HepG2 (cell line): ENCODE measurements at regions not wholly inside any gene's neighbourhood (a gene's known extent, or its start where the extent isn't known, plus 50 kb on each side); places are given as distances from the start of the nearest gene placed in this dataset.
A peak's percentile ranks its signal among the peaks of the same experiment; 100 is the strongest.

ENCODE experiments used
- ATAC-seq: fragments of 200-7000 bp; cut with Tn5 transposase; 3 replicates; pipeline ENCODE4 v1.9.1; 2020; ENCODE audit warnings: mild to moderate bottlenecking, moderate library complexity
- BruUV-seq: library from RNA; stranded (reverse); fragments of 400-500 nt; replicated peaks from 2 replicates; lab custom pipeline; 2021; lab: Mats Ljungman, UMichigan
- CTCF ChIA-PET: fragments of 300-600 bp; formaldehyde crosslinking; extraction: SDS; loops from one replicate; lab custom pipeline; 2021; ENCODE audit warnings: low total read pairs, inconsistent platforms, low intra/inter-chr PET ratio; lab: Yijun Ruan, JAX
- POLR2A ChIA-PET: fragments of 350-600 bp; sonication (Branson Sonifier 250); formaldehyde crosslinking; loops from one replicate; lab custom pipeline; 2020; ENCODE audit warnings: antibody characterized with exemption, inconsistent platforms; lab: Yijun Ruan, JAX
- DNase-seq: peaks from one replicate; pipeline ENCODE4 v3.0.0-alpha.2; 2015; ENCODE audit warnings: low spot score
- FAIRE-seq: peaks from 3 replicates; lab custom pipeline; 2011; peaks lifted over from hg19 to GRCh38; lab: Jason Lieb, UNC
- H2AFZ ChIP-seq: one replicate; pipeline ENCODE4 v1.6.1; 2011; ENCODE audit warnings: low read length, inconsistent platforms
- H3K27ac ChIP-seq: fragments of 300-600 bp; 3 replicates; pipeline ENCODE4 v1.8.0; 2011; ENCODE audit warnings: mixed run types, mild to moderate bottlenecking, mixed read lengths, low read length, inconsistent platforms; ENCODE audit not compliant: insufficient read depth; ENCODE audit errors: extremely low read length
- H3K27me3 ChIP-seq, 2 experiments: fragments of 200-600 bp in 1 of 2; 2 replicates in 1 of 2; 3 replicates in 1 of 2; pipeline versions ENCODE4 v1.6.0 to v1.8.0; 2011; ENCODE audit warnings: low read length in 2 of 2, mild to moderate bottlenecking in 2 of 2, moderate library complexity in 2 of 2, inconsistent platforms in 1 of 2; ENCODE audit not compliant: insufficient read depth in 2 of 2, control insufficient read depth in 1 of 2
- H3K36me3 ChIP-seq, 2 experiments: fragments of 200-600 bp in 1 of 2; replicated peaks in 1 of 2; 2 replicates in 1 of 2; 3 replicates in 1 of 2; pipeline versions ENCODE4 v1.5.1 to v1.8.0; 2011; ENCODE audit warnings: low read length in 2 of 2, inconsistent platforms in 1 of 2; ENCODE audit not compliant: insufficient read depth in 2 of 2, control insufficient read depth in 1 of 2
- H3K4me1 ChIP-seq: 2 replicates; pipeline ENCODE4 v1.5.1; 2012; ENCODE audit warnings: low read length, inconsistent platforms; ENCODE audit not compliant: insufficient read depth
- H3K4me2 ChIP-seq: 2 replicates; pipeline ENCODE4 v1.6.0; 2011; ENCODE audit warnings: low read depth, low read length, inconsistent platforms
- H3K4me3 ChIP-seq, 3 experiments: fragments of 200-600 bp in 1 of 3; sonication (generic), shearing (Covaris generic) in 1 of 3; replicated peaks in 1 of 3; 2 replicates each; pipeline ENCODE4 v1.5.1; 2011 to 2016; ENCODE audit warnings: low read length in 3 of 3, inconsistent platforms in 2 of 3, low read depth in 2 of 3, mild to moderate bottlenecking in 2 of 3, control low read depth in 1 of 3, mixed read lengths in 1 of 3; ENCODE audit not compliant: insufficient read depth in 1 of 3
- H3K79me2 ChIP-seq: one replicate; pipeline ENCODE4 v1.6.1; 2011; ENCODE audit warnings: low read length, inconsistent platforms; ENCODE audit not compliant: insufficient read depth
- H3K9ac ChIP-seq: 2 replicates; pipeline ENCODE4 v1.6.0; 2011; ENCODE audit warnings: mild to moderate bottlenecking, low read depth, low read length, inconsistent platforms; ENCODE audit not compliant: insufficient read depth
- H3K9me3 ChIP-seq: 2 replicates; pipeline ENCODE4 v1.5.1; 2012; ENCODE audit warnings: mild to moderate bottlenecking, low read length
- H4K20me1 ChIP-seq: 2 replicates; pipeline ENCODE4 v1.6.0; 2011; ENCODE audit warnings: inconsistent platforms, mild to moderate bottlenecking, low read length, moderate library complexity; ENCODE audit not compliant: insufficient read depth
- EHMT2 ChIP-seq: fragments of 200-600 bp; sonication (generic); IDR thresholded peaks from 2 replicates; pipeline ENCODE4 v1.7.0; 2017; ENCODE audit warnings: antibody characterized with exemption, low read depth, low read length, borderline replicate concordance
- HDAC2 ChIP-seq: sonication (generic); formaldehyde crosslinking; IDR thresholded peaks from 2 replicates; pipeline ENCODE4 v1.4.0; 2020; ENCODE audit warnings: missing genetic modification reagents
- MIER2 ChIP-seq: IDR thresholded peaks from 2 replicates; pipeline ENCODE4 v1.6.1; 2016; ENCODE audit warnings: missing biosample characterization, missing genetic modification reagents
- NPAS2 ChIP-seq: sonication (generic); formaldehyde crosslinking; IDR thresholded peaks from 2 replicates; pipeline ENCODE4 v1.8.0; 2022; ENCODE audit warnings: mild to moderate bottlenecking, missing genetic modification reagents, borderline replicate concordance
- TGIF2 ChIP-seq: IDR thresholded peaks from 2 replicates; pipeline ENCODE4 v1.6.1; 2016; ENCODE audit warnings: control low read depth, missing compliant biosample characterization
- ZKSCAN1 ChIP-seq: fragments of 150-350 bp; IDR thresholded peaks from 2 replicates; pipeline ENCODE4 v1.6.1; 2014; ENCODE audit warnings: low read length
- ZNF20 ChIP-seq: sonication (generic); formaldehyde crosslinking; IDR thresholded peaks from 2 replicates; pipeline ENCODE4 v1.4.0; 2020; ENCODE audit warnings: mild to moderate bottlenecking, moderate library complexity, missing genetic modification reagents
- ZNF331 ChIP-seq: sonication (generic); formaldehyde crosslinking; IDR thresholded peaks from 2 replicates; pipeline ENCODE4 v1.4.0; 2020; ENCODE audit warnings: missing genetic modification reagents
- ZNF335 ChIP-seq: sonication (generic); formaldehyde crosslinking; IDR thresholded peaks from 2 replicates; pipeline ENCODE4 v1.4.0; 2020; ENCODE audit warnings: missing genetic modification reagents
- ZNF382 ChIP-seq: sonication (generic); formaldehyde crosslinking; IDR thresholded peaks from 2 replicates; pipeline ENCODE4 v1.5.0; 2020; ENCODE audit warnings: missing genetic modification reagents, mild to moderate bottlenecking, borderline replicate concordance
- ZNF383 ChIP-seq: sonication (generic); formaldehyde crosslinking; IDR thresholded peaks from 2 replicates; pipeline ENCODE4 v1.4.0; 2020; ENCODE audit warnings: missing genetic modification reagents, mild to moderate bottlenecking, borderline replicate concordance
- ZNF562 ChIP-seq: sonication (generic); formaldehyde crosslinking; IDR thresholded peaks from 2 replicates; pipeline ENCODE4 v1.8.0; 2022; ENCODE audit warnings: missing genetic modification reagents, borderline replicate concordance
- ZNF614 ChIP-seq: IDR thresholded peaks from 2 replicates; pipeline ENCODE4 v1.6.1; 2018; ENCODE audit warnings: missing biosample characterization, missing genetic modification reagents, inconsistent platforms, borderline replicate concordance
- ZNF674 ChIP-seq: sonication (generic); formaldehyde crosslinking; IDR thresholded peaks from 2 replicates; pipeline ENCODE4 v1.5.0; 2020; ENCODE audit warnings: low read depth, mild to moderate bottlenecking, missing genetic modification reagents
- ZNF773 ChIP-seq: sonication (generic); formaldehyde crosslinking; IDR thresholded peaks from 2 replicates; pipeline ENCODE4 v1.4.0; 2020; ENCODE audit warnings: missing genetic modification reagents, borderline replicate concordance
- ZNF781 ChIP-seq: sonication (generic); formaldehyde crosslinking; IDR thresholded peaks from 2 replicates; pipeline ENCODE4 v1.5.1; 2020; ENCODE audit warnings: borderline replicate concordance, mild to moderate bottlenecking, missing genetic modification reagents; ENCODE audit errors: not compliant biosample characterization
- ZNF879 ChIP-seq: sonication (generic); formaldehyde crosslinking; IDR thresholded peaks from 2 replicates; pipeline ENCODE4 v1.8.1; 2023; ENCODE audit warnings: missing genetic modification reagents
- ZNF891 ChIP-seq: sonication (generic); formaldehyde crosslinking; IDR thresholded peaks from 2 replicates; pipeline ENCODE4 v1.5.0; 2020; ENCODE audit warnings: mild to moderate bottlenecking, missing genetic modification reagents
- WGBS: methylation state at CpG from one replicate; pipeline ENCODE4 v1.1.6; 2017; ENCODE audit warnings: low lambda C conversion rate; 5-methylcytosine and 5-hydroxymethylcytosine counted together
- in situ Hi-C: cut with HindIII; loops from 2 replicates; pipeline ENCODE4 v1.10.0; 2017; ENCODE audit warnings: low pct_unique_long_range_greater_than_20kb; ENCODE audit not compliant: extremely low pct_ligation_motif_present
- intact Hi-C: fragments of 100-400 bp; cut with micrococcal nuclease; formaldehyde crosslinking; loops from one replicate; pipeline ENCODE4 v1.10.0; 2022; ENCODE audit not compliant: unreplicated experiment
- TF ChIP-seq, protein P1 (sequence below): fragments of 450-650 bp; IDR thresholded peaks from 2 replicates; pipeline ENCODE4 v1.6.1; 2017; ENCODE audit warnings: mild to moderate bottlenecking
- TF ChIP-seq, protein P2 (sequence below), 2 experiments: sonication (generic) in 1 of 2; formaldehyde crosslinking in 1 of 2; IDR thresholded peaks; 2 replicates each; pipeline versions ENCODE4 v1.4.0 to v1.6.1; 2018 to 2020; ENCODE audit warnings: missing genetic modification reagents in 2 of 2, borderline replicate concordance in 1 of 2, low read depth in 1 of 2, mild to moderate bottlenecking in 1 of 2, missing biosample characterization in 1 of 2
- TF ChIP-seq, protein P3 (sequence below): sonication (generic); formaldehyde crosslinking; IDR thresholded peaks from 2 replicates; pipeline ENCODE4 v1.4.0; 2020; ENCODE audit warnings: mild to moderate bottlenecking, low read depth, missing genetic modification reagents

DNA sequence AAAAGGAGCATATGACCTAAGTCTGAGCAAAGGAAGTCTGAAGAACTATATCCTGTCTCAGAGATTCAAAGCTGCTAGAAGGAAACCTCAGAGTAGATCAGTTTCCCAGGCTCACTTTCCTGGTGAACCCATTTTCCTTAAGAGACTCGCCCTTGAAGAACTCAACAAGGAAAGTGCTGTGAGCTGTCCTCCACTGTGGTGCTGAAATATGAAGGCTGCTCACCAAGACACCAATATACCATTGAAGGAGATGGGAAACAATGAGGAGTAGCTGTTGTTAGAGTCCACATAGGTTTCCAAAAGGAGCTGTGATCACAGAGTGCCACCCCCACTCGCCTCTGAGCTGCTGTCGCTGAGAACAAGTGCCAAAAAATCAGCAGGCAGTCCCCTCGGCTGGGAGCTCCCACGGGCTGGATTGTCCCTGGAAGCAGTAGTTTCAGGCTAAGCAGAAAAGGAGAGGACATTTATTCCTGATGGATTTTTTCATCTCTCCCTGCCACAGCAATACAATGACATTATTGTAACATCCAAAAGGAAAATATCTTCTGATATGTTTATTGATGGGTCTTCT lies 282.1 kb downstream of the RPS29 start (continued):
- TF ChIP-seq, protein P1, sequence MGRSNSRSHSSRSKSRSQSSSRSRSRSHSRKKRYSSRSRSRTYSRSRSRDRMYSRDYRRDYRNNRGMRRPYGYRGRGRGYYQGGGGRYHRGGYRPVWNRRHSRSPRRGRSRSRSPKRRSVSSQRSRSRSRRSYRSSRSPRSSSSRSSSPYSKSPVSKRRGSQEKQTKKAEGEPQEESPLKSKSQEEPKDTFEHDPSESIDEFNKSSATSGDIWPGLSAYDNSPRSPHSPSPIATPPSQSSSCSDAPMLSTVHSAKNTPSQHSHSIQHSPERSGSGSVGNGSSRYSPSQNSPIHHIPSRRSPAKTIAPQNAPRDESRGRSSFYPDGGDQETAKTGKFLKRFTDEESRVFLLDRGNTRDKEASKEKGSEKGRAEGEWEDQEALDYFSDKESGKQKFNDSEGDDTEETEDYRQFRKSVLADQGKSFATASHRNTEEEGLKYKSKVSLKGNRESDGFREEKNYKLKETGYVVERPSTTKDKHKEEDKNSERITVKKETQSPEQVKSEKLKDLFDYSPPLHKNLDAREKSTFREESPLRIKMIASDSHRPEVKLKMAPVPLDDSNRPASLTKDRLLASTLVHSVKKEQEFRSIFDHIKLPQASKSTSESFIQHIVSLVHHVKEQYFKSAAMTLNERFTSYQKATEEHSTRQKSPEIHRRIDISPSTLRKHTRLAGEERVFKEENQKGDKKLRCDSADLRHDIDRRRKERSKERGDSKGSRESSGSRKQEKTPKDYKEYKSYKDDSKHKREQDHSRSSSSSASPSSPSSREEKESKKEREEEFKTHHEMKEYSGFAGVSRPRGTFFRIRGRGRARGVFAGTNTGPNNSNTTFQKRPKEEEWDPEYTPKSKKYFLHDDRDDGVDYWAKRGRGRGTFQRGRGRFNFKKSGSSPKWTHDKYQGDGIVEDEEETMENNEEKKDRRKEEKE: no peak
- TF ChIP-seq ZKSCAN1: no peak
- 0 out of 2 replicates have a peak, but pooled peaks have one; percentile 22 for TF ChIP-seq HDAC2
- TF ChIP-seq ZNF674: no peak
- no peak for TF ChIP-seq ZNF891 (CRISPR knock-in tag)
- no peak for TF ChIP-seq ZNF562
- TF ChIP-seq ZNF382 (CRISPR knock-in tag): no peak
- peak; percentile 95 for TF ChIP-seq MIER2 (CRISPR knock-in tag)
- no peak for TF ChIP-seq TGIF2 (CRISPR knock-in tag)
- TF ChIP-seq EHMT2: peak; percentile 90
- TF ChIP-seq ZNF335 (CRISPR knock-in tag): no peak
- no peak for TF ChIP-seq ZNF331 (CRISPR knock-in tag)
- no peak for TF ChIP-seq ZNF614 (CRISPR knock-in tag)

DNA sequence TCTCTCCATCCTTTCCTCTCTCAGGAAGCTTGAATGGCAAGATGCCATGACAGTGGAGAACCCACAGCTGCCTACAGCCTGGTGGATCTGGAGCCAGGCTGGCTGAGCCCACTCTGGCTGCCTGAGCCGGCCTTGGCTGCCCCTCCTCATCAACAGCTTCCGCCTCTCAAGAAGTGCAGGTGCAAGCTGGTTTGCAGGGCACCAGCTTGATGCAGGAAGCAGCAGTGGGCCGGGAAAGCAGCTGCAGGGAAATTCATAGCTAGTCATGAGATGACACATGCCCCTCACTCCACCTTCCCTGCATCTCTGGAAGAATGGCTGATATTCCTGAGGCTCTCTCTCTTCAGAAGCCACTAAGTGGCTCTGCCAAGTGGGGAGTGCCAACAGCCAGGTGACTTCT lies 289.1 kb downstream of the RPS29 start:
- H3K36me3 ChIP-seq: no peaks in the 10 kb centered on the region
- CTCF ChIA-PET: no interaction called here
- no peaks in the 10 kb centered on the region for H4K20me1 ChIP-seq
- no peaks in the 10 kb centered on the region for H3K9me3 ChIP-seq
- H3K4me2 ChIP-seq: no peak overlapping the region
- H2AFZ ChIP-seq: no peak overlapping the region
- H3K4me3 ChIP-seq: no peak overlapping the region
- H3K4me1 ChIP-seq: no peaks in the 10 kb centered on the region
- POLR2A ChIA-PET: no interaction called here
- ATAC-seq (no peak), DNase-seq (no peak), FAIRE-seq (no peak)
- no peak overlapping the region for H3K27ac ChIP-seq
- in situ Hi-C loops: no loop called here
- BruUV-seq: no TSS peak
- WGBS: 11% methylated on average over 3 of the region's 3 CpGs
- intact Hi-C loops: no loop called here
- H3K79me2 ChIP-seq: no peaks in the 10 kb centered on the region
- no peaks in the 10 kb centered on the region for H3K27me3 ChIP-seq
- no peak overlapping the region for H3K9ac ChIP-seq
- no peak for TF ChIP-seq ZNF20
- TF ChIP-seq ZNF383 (CRISPR knock-in tag): no peak
- TF ChIP-seq, protein P2, sequence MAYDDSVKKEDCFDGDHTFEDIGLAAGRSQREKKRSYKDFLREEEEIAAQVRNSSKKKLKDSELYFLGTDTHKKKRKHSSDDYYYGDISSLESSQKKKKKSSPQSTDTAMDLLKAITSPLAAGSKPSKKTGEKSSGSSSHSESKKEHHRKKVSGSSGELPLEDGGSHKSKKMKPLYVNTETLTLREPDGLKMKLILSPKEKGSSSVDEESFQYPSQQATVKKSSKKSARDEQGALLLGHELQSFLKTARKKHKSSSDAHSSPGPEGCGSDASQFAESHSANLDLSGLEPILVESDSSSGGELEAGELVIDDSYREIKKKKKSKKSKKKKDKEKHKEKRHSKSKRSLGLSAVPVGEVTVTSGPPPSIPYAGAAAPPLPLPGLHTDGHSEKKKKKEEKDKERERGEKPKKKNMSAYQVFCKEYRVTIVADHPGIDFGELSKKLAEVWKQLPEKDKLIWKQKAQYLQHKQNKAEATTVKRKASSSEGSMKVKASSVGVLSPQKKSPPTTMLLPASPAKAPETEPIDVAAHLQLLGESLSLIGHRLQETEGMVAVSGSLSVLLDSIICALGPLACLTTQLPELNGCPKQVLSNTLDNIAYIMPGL (CRISPR knock-in tag; IDR thresholded peaks at IDR 0.05; ENCODE audit: borderline replicate concordance in 1 of 2, low read depth in 1 of 2): no peak
- no peak for TF ChIP-seq ZNF879 (CRISPR knock-in tag)
- no peak for TF ChIP-seq ZNF781 (CRISPR knock-in tag)
- TF ChIP-seq MIER2 (CRISPR knock-in tag): no peak
- no peak for TF ChIP-seq NPAS2 (CRISPR knock-in tag)
- TF ChIP-seq, protein P3, sequence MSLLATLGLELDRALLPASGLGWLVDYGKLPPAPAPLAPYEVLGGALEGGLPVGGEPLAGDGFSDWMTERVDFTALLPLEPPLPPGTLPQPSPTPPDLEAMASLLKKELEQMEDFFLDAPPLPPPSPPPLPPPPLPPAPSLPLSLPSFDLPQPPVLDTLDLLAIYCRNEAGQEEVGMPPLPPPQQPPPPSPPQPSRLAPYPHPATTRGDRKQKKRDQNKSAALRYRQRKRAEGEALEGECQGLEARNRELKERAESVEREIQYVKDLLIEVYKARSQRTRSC (CRISPR knock-in tag): no peak
- no peak for TF ChIP-seq ZNF773 (CRISPR knock-in tag)
